IMR-90 (cell line): ENCODE measurements at regions not wholly inside any gene's neighbourhood (a gene's known extent, or its start where the extent isn't known, plus 50 kb on each side); places are given as distances from the start of the nearest gene placed in this dataset.

Source experiments
- ATAC-seq: fragments of 200-7000 bp; cut with Tn5 transposase; 2 replicates; pipeline ENCODE4 v1.9.1; 2020; ENCODE audit warnings: low read depth, mild to moderate bottlenecking, moderate library complexity
- BruUV-seq: library from RNA; stranded (reverse); fragments of 400-500 nt; replicated peaks from 2 replicates; lab custom pipeline; 2021; lab: Mats Ljungman, UMichigan
- CTCF ChIA-PET: fragments of 300-600 bp; formaldehyde crosslinking; extraction: SDS; loops from one replicate; lab custom pipeline; 2021; ENCODE audit warnings: antibody characterized with exemption; lab: Yijun Ruan, JAX
- POLR2A ChIA-PET: fragments of 300-600 bp; sonication (Branson Sonifier 250); formaldehyde crosslinking; loops from one replicate; lab custom pipeline; 2022; ENCODE audit warnings: antibody characterized with exemption; ENCODE audit not compliant: unreplicated experiment; lab: Charles Lee
- DNase-seq: peaks from one replicate; pipeline ENCODE4 v3.0.0; 2013
- H2AFZ ChIP-seq: replicated peaks from 2 replicates; pipeline ENCODE3; 2013; ENCODE audit warnings: low read length, mild to moderate bottlenecking; ENCODE audit not compliant: poor library complexity
- H2AK5ac ChIP-seq: 2 replicates; pipeline ENCODE4 v1.6.1; 2013; ENCODE audit warnings: low read depth, low read length, inconsistent platforms
- H2AK9ac ChIP-seq: replicated peaks from 2 replicates; pipeline ENCODE3; 2013; ENCODE audit warnings: mild to moderate bottlenecking, low read depth, low read length, moderate library complexity; ENCODE audit not compliant: poor library complexity
- H2BK120ac ChIP-seq: 2 replicates; pipeline ENCODE4 v1.6.1; 2013; ENCODE audit warnings: low read depth, low read length, inconsistent platforms
- H2BK15ac ChIP-seq: 3 replicates; pipeline ENCODE4 v1.6.1; 2013; ENCODE audit warnings: low read depth, low read length, inconsistent platforms
- H2BK20ac ChIP-seq: 2 replicates; pipeline ENCODE4 v1.6.1; 2013; ENCODE audit warnings: low read depth, mild to moderate bottlenecking, inconsistent platforms, low read length, moderate library complexity
- H2BK5ac ChIP-seq: 2 replicates; pipeline ENCODE4 v1.6.1; 2013; ENCODE audit warnings: mild to moderate bottlenecking, low read depth, low read length, inconsistent platforms; ENCODE audit not compliant: poor library complexity, severe bottlenecking
- H3K14ac ChIP-seq: replicated peaks from 2 replicates; pipeline ENCODE4 v1.6.1; 2013; ENCODE audit warnings: low read depth, low read length, inconsistent platforms
- H3K18ac ChIP-seq: 2 replicates; pipeline ENCODE4 v1.6.1; 2013; ENCODE audit warnings: low read depth, low read length, control low read depth
- H3K23ac ChIP-seq: 2 replicates; pipeline ENCODE4 v1.6.1; 2013; ENCODE audit warnings: low read depth, low read length, inconsistent platforms
- H3K27ac ChIP-seq: 2 replicates; pipeline ENCODE4 v1.5.1; 2013; ENCODE audit warnings: mild to moderate bottlenecking, control low read depth, low read length; ENCODE audit not compliant: insufficient read depth
- H3K27me3 ChIP-seq: 2 replicates; pipeline ENCODE4 v1.6.1; 2013; ENCODE audit warnings: low read length; ENCODE audit not compliant: control insufficient read depth, insufficient read depth
- H3K36me3 ChIP-seq: 2 replicates; pipeline ENCODE4 v1.6.1; 2013; ENCODE audit warnings: low read length, mixed read lengths; ENCODE audit not compliant: control insufficient read depth, insufficient read depth
- H3K4ac ChIP-seq: 2 replicates; pipeline ENCODE4 v1.6.1; 2013; ENCODE audit warnings: low read depth, low read length, inconsistent platforms
- H3K4me1 ChIP-seq: 2 replicates; pipeline ENCODE4 v1.6.1; 2013; ENCODE audit warnings: low read length, mixed read lengths; ENCODE audit not compliant: control insufficient read depth, insufficient read depth
- H3K4me2 ChIP-seq: 2 replicates; pipeline ENCODE4 v1.6.1; 2013; ENCODE audit warnings: low read depth, mild to moderate bottlenecking, control low read depth, low read length, moderate library complexity
- H3K4me3 ChIP-seq: 2 replicates; pipeline ENCODE4 v1.5.1; 2013; ENCODE audit warnings: low read depth, mild to moderate bottlenecking, control low read depth, low read length, moderate library complexity; ENCODE audit not compliant: insufficient read depth
- H3K56ac ChIP-seq: 2 replicates; pipeline ENCODE4 v1.6.1; 2013; ENCODE audit warnings: low read length, inconsistent platforms; ENCODE audit not compliant: insufficient read depth; ENCODE audit errors: extremely low read depth
- H3K79me1 ChIP-seq, 2 experiments: 2 replicates each; pipeline ENCODE4 v1.6.1; 2013; ENCODE audit warnings: low read length in 2 of 2, inconsistent platforms in 1 of 2, low read depth in 1 of 2
- H3K9ac ChIP-seq: 2 replicates; pipeline ENCODE4 v1.6.1; 2013; ENCODE audit warnings: low read depth, low read length, control low read depth
- H3K9me1 ChIP-seq: 2 replicates; pipeline ENCODE4 v1.6.1; 2013; ENCODE audit warnings: low read length, inconsistent platforms; ENCODE audit not compliant: insufficient read depth
- H3K9me3 ChIP-seq: 2 replicates; pipeline ENCODE4 v1.6.1; 2013; ENCODE audit warnings: low read length; ENCODE audit not compliant: control insufficient read depth, insufficient read depth
- H4K20me1 ChIP-seq: 2 replicates; pipeline ENCODE4 v1.6.1; 2013; ENCODE audit warnings: low read length, inconsistent platforms; ENCODE audit not compliant: insufficient read depth
- H4K5ac ChIP-seq: 2 replicates; pipeline ENCODE4 v1.6.1; 2013; ENCODE audit warnings: mild to moderate bottlenecking, low read depth, low read length, control low read depth
- H4K8ac ChIP-seq, 2 experiments: 2 replicates each; pipeline ENCODE4 v1.6.1; 2013; ENCODE audit warnings: low read depth in 2 of 2, low read length in 2 of 2, control low read depth in 1 of 2, inconsistent platforms in 1 of 2
- H4K91ac ChIP-seq: 2 replicates; pipeline ENCODE4 v1.6.1; 2013; ENCODE audit warnings: low read depth, low read length, inconsistent platforms; ENCODE audit not compliant: insufficient read depth
- BHLHE40 ChIP-seq: fragments of 150-350 bp; IDR thresholded peaks from 2 replicates; pipeline ENCODE4 v1.6.1; 2016; ENCODE audit warnings: mild to moderate bottlenecking, low read depth, low read length
- CEBPB ChIP-seq: IDR thresholded peaks from 2 replicates; pipeline ENCODE4 v1.6.1; 2012; ENCODE audit warnings: low read depth, low read length, improper control_type of control experiment
- CHD1 ChIP-seq: IDR thresholded peaks from 2 replicates; pipeline ENCODE4 v1.6.1; 2012; ENCODE audit warnings: low read depth, low read length, improper control_type of control experiment
- FOS ChIP-seq: fragments of 150-350 bp; IDR thresholded peaks from 2 replicates; pipeline ENCODE4 v1.6.1; 2016; ENCODE audit warnings: low read depth, low read length
- MAFK ChIP-seq: IDR thresholded peaks from 2 replicates; pipeline ENCODE4 v1.6.1; 2012; ENCODE audit warnings: low read depth, low read length, improper control_type of control experiment
- MAZ ChIP-seq: IDR thresholded peaks from 2 replicates; pipeline ENCODE4 v1.6.1; 2012; ENCODE audit warnings: low read depth, mild to moderate bottlenecking, low read length, improper control_type of control experiment, moderate library complexity, borderline replicate concordance
- MXI1 ChIP-seq: IDR thresholded peaks from 2 replicates; pipeline ENCODE4 v1.6.1; 2012; ENCODE audit warnings: low read depth, mild to moderate bottlenecking, low read length, moderate library complexity, borderline replicate concordance
- NFE2L2 ChIP-seq: fragments of 150-350 bp; IDR thresholded peaks from 2 replicates; pipeline ENCODE4 v1.6.1; 2016; ENCODE audit warnings: low read depth, mild to moderate bottlenecking, low read length
- POLR2A ChIP-seq: IDR thresholded peaks from 2 replicates; pipeline ENCODE4 v1.6.1; 2012; ENCODE audit warnings: mild to moderate bottlenecking, low read depth, low read length
- RAD21 ChIP-seq: IDR thresholded peaks from 2 replicates; pipeline ENCODE4 v1.6.1; 2012; ENCODE audit warnings: low read length, improper control_type of control experiment
- RCOR1 ChIP-seq: IDR thresholded peaks from 2 replicates; pipeline ENCODE4 v1.6.1; 2012; ENCODE audit warnings: mild to moderate bottlenecking, low read length, improper control_type of control experiment; ENCODE audit not compliant: insufficient replicate concordance
- RFX5 ChIP-seq: IDR thresholded peaks from 2 replicates; pipeline ENCODE4 v1.8.0; 2012; ENCODE audit warnings: low read depth, mild to moderate bottlenecking, low read length, moderate library complexity
- SMC3 ChIP-seq: fragments of 150-350 bp; IDR thresholded peaks from 2 replicates; pipeline ENCODE4 v1.6.1; 2016; ENCODE audit warnings: low read depth, mild to moderate bottlenecking, antibody characterized with exemption, low read length, moderate library complexity
- WGBS, 2 experiments: methylation state at CpG; one replicate each; pipeline versions ENCODE4 v1.1.5 to v1.1.7; 2013; ENCODE audit warnings: missing lambda C conversion rate in 2 of 2; ENCODE audit not compliant: insufficient read length in 1 of 2; ENCODE audit errors: extremely low coverage in 2 of 2; 5-methylcytosine and 5-hydroxymethylcytosine counted together
- dilution Hi-C: fragments of 300-500 bp; cut with HindIII; formaldehyde crosslinking; loops from one replicate; pipeline ENCODE4 v1.14.3; 2018; ENCODE audit warnings: low sequenced_read_pairs; ENCODE audit not compliant: unreplicated experiment
- in situ Hi-C: fragments of 300-500 bp; cut with MboI; formaldehyde crosslinking; loops from 3 replicates; pipeline ENCODE4 v1.14.3; 2019; ENCODE audit warnings: low sequenced_read_pairs, inconsistent platforms, mixed read lengths
- intact Hi-C: fragments of 100-400 bp; cut with micrococcal nuclease; formaldehyde crosslinking; loops from 2 replicates; pipeline ENCODE4 v1.10.0; 2022
- TF ChIP-seq, protein P1 (sequence below): fragments of 150-350 bp; IDR thresholded peaks from 2 replicates; pipeline ENCODE4 v1.6.1; 2017; ENCODE audit warnings: mild to moderate bottlenecking, antibody characterized with exemption, low read length, low read depth
- TF ChIP-seq, protein P2 (sequence below): fragments of 150-350 bp; IDR thresholded peaks from 2 replicates; pipeline ENCODE4 v1.6.1; 2016; ENCODE audit warnings: low read depth, mild to moderate bottlenecking, low read length, moderate library complexity, borderline replicate concordance
- TF ChIP-seq, protein P3 (sequence below): conservative IDR thresholded peaks from 2 replicates; pipeline ENCODE4 v1.5.1; 2012; ENCODE audit warnings: mild to moderate bottlenecking, low read depth, low read length, improper control_type of control experiment

DNA sequence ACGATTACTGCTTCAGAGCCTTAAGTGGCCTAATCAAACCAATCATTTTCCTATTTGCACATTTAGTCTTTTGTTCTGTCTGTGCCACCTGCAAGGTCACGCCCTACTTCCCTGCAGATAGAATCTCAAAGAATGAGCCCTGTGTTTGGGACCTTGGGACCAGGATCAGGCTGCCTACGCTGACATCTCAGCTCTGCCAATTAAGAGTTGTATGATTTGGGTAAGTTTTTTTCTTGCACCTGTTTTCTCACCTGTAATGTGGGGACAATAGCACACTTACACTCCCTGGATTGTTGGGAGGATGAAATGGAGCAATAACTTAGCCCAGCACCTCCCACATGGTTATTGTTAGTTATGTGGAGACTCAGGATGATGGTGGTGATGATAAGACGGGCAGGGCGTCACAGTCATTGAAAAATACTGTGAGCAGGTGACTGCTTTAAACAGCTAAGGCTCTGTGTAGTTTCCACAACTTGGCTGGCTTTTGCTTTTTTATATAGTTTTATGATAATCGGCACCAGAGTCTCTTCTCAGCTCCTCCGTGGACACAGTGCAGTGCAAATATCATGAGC, 155.0 kb downstream of the ADAMTS15 start:
- peaks cover 22% of the 10 kb centered on the region for H3K4me1 ChIP-seq
- no peak overlapping the region for H3K18ac ChIP-seq
- no peak overlapping the region for H2AFZ ChIP-seq
- no peak overlapping the region for H3K9ac ChIP-seq
- H3K56ac ChIP-seq: no peak overlapping the region
- no peak overlapping the region for H2AK9ac ChIP-seq
- no peak overlapping the region for H2BK15ac ChIP-seq
- no peaks in the 10 kb centered on the region for H3K9me3 ChIP-seq
- H4K5ac ChIP-seq: no peak overlapping the region
- H3K4ac ChIP-seq: no peak overlapping the region; the same call in 1 of the 2 replicates
- no peak overlapping the region for H3K14ac ChIP-seq
- DNase-seq (no peak), ATAC-seq (no peak)
- H2BK120ac ChIP-seq: no peak overlapping the region; the same call in 1 of the 2 replicates
- H3K79me1 ChIP-seq: no peaks in the 10 kb centered on the region
- dilution Hi-C loops (no loop called here), in situ Hi-C loops (no loop called here), intact Hi-C loops (loop anchor here (5.0 kb wide), 1 partner anchor 126 kb away; no protein-coding TSS in a partner anchor)
- no peaks in the 10 kb centered on the region for H4K20me1 ChIP-seq
- H2BK20ac ChIP-seq: no peak overlapping the region
- no TSS peak for BruUV-seq
- TF ChIP-seq CHD1: no peak
- no peak for TF ChIP-seq SMC3
- TF ChIP-seq MXI1: no peak
- no peak for TF ChIP-seq RAD21
- no peak for TF ChIP-seq RFX5
- TF ChIP-seq MAFK: no peak
- TF ChIP-seq, protein P1, sequence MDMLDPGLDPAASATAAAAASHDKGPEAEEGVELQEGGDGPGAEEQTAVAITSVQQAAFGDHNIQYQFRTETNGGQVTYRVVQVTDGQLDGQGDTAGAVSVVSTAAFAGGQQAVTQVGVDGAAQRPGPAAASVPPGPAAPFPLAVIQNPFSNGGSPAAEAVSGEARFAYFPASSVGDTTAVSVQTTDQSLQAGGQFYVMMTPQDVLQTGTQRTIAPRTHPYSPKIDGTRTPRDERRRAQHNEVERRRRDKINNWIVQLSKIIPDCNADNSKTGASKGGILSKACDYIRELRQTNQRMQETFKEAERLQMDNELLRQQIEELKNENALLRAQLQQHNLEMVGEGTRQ: no peak
- TF ChIP-seq POLR2A: no peak
- TF ChIP-seq NFE2L2: no peak
- TF ChIP-seq MAZ: no peak
- TF ChIP-seq, protein P2, sequence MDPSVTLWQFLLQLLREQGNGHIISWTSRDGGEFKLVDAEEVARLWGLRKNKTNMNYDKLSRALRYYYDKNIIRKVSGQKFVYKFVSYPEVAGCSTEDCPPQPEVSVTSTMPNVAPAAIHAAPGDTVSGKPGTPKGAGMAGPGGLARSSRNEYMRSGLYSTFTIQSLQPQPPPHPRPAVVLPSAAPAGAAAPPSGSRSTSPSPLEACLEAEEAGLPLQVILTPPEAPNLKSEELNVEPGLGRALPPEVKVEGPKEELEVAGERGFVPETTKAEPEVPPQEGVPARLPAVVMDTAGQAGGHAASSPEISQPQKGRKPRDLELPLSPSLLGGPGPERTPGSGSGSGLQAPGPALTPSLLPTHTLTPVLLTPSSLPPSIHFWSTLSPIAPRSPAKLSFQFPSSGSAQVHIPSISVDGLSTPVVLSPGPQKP: no peak
- no peak for TF ChIP-seq BHLHE40
- no peak for TF ChIP-seq FOS
- TF ChIP-seq, protein P3, sequence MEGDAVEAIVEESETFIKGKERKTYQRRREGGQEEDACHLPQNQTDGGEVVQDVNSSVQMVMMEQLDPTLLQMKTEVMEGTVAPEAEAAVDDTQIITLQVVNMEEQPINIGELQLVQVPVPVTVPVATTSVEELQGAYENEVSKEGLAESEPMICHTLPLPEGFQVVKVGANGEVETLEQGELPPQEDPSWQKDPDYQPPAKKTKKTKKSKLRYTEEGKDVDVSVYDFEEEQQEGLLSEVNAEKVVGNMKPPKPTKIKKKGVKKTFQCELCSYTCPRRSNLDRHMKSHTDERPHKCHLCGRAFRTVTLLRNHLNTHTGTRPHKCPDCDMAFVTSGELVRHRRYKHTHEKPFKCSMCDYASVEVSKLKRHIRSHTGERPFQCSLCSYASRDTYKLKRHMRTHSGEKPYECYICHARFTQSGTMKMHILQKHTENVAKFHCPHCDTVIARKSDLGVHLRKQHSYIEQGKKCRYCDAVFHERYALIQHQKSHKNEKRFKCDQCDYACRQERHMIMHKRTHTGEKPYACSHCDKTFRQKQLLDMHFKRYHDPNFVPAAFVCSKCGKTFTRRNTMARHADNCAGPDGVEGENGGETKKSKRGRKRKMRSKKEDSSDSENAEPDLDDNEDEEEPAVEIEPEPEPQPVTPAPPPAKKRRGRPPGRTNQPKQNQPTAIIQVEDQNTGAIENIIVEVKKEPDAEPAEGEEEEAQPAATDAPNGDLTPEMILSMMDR: no peak
- TF ChIP-seq RCOR1: no peak
- no peak for TF ChIP-seq CEBPB
- POLR2A ChIA-PET: no interaction called here
- no peaks in the 10 kb centered on the region for H3K36me3 ChIP-seq
- no peak overlapping the region for H3K4me2 ChIP-seq
- no peak overlapping the region for H3K4me3 ChIP-seq
- no peak overlapping the region for H4K91ac ChIP-seq
- H3K23ac ChIP-seq: no peak overlapping the region
- H3K27ac ChIP-seq: no peak overlapping the region
- CTCF ChIA-PET: no interaction called here
- WGBS, 2 experiments: no CpG with 5 or more reads among the region's 7 CpGs
- peaks cover 33% of the 10 kb centered on the region for H3K9me1 ChIP-seq
- no peak overlapping the region for H2AK5ac ChIP-seq
- H4K8ac ChIP-seq: no peak overlapping the region
- H2BK5ac ChIP-seq: no peak overlapping the region
- H3K27me3 ChIP-seq: no peaks in the 10 kb centered on the region
